ENCODE measurements at regions not wholly inside any gene's neighbourhood (a gene's known extent, or its start where the extent isn't known, plus 50 kb on each side); places are given as distances from the start of the nearest gene placed in this dataset.

- TF ChIP-seq CTCF (IDR thresholded peaks at IDR 0.05; ENCODE audit: low read length, missing control alignments), result no peak
- no peak for DNase-seq (ENCODE audit: low read depth)
- no peak overlapping the region for H3K4me3 ChIP-seq (replicated peaks; ENCODE audit: low read depth, low read length)
Measured at GRCh38 chr1:181295217-181295616, 188.1 kb upstream of the CACNA1E start.

GRCh38 chr1:181296180-181296579, 187.1 kb upstream of the CACNA1E start:
- no peak for DNase-seq (ENCODE audit: low read depth)
- no peak overlapping the region for H3K4me3 ChIP-seq (replicated peaks; ENCODE audit: low read depth, low read length)
- TF ChIP-seq CTCF (IDR thresholded peaks at IDR 0.05; ENCODE audit: low read length, missing control alignments), result no peak

- H3K4me3 ChIP-seq (replicated peaks; ENCODE audit: low read depth, low read length), result no peak overlapping the region
- no peak for DNase-seq (ENCODE audit: low read depth)
- no peak for TF ChIP-seq CTCF (IDR thresholded peaks at IDR 0.05; ENCODE audit: low read length, missing control alignments)
Measured at GRCh38 chr1:181308098-181308497, 175.2 kb upstream of the CACNA1E start.

GRCh38 chr1:181310560-181310959, 172.8 kb upstream of the CACNA1E start:
- TF ChIP-seq CTCF (IDR thresholded peaks at IDR 0.05; ENCODE audit: low read length, missing control alignments), result no peak
- no peak overlapping the region for H3K4me3 ChIP-seq (replicated peaks; ENCODE audit: low read depth, low read length)
- DNase-seq (ENCODE audit: low read depth), result no peak

DNA sequence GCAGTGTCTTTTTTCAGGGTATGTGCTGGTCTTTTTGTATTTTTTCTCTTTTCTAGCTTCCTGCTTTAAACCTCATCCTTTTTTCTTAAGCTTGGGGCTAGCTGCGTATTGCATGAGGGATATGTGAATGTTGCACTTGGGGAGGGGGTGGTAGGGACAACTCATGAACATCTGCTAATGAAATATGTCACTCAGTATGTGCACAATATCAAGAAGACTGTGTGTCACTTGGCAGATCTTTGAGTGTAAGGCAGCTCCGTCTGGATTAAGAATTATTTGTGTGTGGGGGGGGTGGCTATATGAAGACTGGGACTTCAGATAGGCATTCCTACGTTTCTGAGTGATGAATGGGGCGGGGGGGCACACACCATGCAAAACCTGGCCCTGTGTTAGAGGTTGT, 170.4 kb upstream of the CACNA1E start:
- no peak overlapping the region for H3K4me3 ChIP-seq (replicated peaks; ENCODE audit: low read depth, low read length)
- no peak for DNase-seq (ENCODE audit: low read depth)
- no peak for TF ChIP-seq CTCF (IDR thresholded peaks at IDR 0.05; ENCODE audit: low read length, missing control alignments)

DNA sequence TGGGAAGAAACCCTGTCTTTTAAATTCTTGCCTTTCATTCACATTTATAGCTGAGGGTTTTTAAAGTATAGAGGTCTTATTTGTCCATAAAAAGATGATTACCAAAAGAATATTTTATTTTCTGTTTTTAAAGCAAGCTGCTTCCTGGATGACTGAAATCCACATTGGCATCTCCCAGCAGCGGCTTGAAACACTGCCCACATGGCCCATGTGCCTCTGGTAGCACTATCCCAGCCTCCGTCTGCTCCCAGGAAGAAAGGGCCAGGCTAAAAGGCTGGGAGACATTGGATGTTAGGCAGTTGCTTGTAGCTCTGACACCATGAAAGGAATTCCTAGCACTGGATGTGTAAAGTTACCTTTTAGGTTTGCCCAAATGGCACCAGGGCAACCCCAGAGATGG, 169.9 kb upstream of the CACNA1E start:
- TF ChIP-seq CTCF (IDR thresholded peaks at IDR 0.05; ENCODE audit: low read length, missing control alignments), result no peak
- no peak for DNase-seq (ENCODE audit: low read depth)
- no peak overlapping the region for H3K4me3 ChIP-seq (replicated peaks; ENCODE audit: low read depth, low read length)

DNA sequence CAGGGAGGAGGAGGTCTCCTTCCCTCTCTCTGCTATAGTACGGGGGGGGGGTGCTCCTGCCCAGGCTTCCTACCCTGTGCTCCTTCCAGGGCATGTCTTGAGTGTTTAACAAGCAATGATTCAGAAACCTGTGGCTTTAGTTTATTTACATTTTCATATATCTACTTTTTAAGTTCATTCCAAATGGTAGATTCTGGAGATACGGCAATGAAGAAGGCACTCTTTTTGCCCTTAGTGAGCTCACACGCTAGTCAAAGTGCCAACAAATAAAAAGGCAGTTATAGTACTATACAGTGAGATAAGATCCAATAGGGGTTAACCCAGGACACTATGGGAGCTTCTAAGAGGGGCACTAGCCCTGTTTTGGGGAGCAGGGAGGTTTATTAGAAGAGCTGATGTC, 169.3 kb upstream of the CACNA1E start:
- TF ChIP-seq CTCF (IDR thresholded peaks at IDR 0.05; ENCODE audit: low read length, missing control alignments), result no peak
- no peak for DNase-seq (ENCODE audit: low read depth)
- H3K4me3 ChIP-seq (replicated peaks; ENCODE audit: low read depth, low read length), result no peak overlapping the region
